Hypothalamus (tissue), 51 donors: ENCODE measurements at regions not wholly inside any gene's neighbourhood (a gene's known extent, or its start where the extent isn't known, plus 50 kb on each side); places are given as distances from the start of the nearest gene placed in this dataset.
A peak's percentile ranks its signal among the peaks of the same experiment; 100 is the strongest.

Experiments used
- DNase-seq, 51 donors: peaks; one replicate each; lab custom pipeline; 2025; lab: John Stamatoyannopoulos, UW

GRCh38 chr17:72510351-72511016 lies 389.7 kb downstream of the SOX9 start:
- DNase-seq = peak in 1 of 51 donors; percentile 35

GRCh38 chr17:72511242-72511641 lies 390.4 kb downstream of the SOX9 start:
- DNase-seq = no peak

DNA sequence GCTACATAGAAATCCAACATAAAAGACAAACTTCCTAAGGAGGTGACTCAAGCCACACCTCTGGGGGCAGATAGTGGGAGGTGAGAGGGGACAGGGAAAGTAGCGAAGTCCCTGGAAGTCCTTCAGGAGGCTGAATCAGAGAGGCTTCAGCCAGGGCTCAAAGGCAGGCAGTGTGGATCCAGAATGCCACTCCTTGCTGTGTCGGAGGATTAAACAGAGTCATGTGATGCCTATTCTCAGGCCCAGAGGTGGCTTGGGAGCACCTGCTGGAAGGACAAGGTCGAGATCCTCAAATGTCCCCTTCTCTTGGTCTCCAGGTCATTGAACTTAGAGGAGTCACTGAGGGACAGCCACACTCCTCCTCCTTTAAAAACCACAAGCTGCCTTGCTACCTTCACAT lies 391.1 kb downstream of the SOX9 start:
- no peak for DNase-seq

DNA sequence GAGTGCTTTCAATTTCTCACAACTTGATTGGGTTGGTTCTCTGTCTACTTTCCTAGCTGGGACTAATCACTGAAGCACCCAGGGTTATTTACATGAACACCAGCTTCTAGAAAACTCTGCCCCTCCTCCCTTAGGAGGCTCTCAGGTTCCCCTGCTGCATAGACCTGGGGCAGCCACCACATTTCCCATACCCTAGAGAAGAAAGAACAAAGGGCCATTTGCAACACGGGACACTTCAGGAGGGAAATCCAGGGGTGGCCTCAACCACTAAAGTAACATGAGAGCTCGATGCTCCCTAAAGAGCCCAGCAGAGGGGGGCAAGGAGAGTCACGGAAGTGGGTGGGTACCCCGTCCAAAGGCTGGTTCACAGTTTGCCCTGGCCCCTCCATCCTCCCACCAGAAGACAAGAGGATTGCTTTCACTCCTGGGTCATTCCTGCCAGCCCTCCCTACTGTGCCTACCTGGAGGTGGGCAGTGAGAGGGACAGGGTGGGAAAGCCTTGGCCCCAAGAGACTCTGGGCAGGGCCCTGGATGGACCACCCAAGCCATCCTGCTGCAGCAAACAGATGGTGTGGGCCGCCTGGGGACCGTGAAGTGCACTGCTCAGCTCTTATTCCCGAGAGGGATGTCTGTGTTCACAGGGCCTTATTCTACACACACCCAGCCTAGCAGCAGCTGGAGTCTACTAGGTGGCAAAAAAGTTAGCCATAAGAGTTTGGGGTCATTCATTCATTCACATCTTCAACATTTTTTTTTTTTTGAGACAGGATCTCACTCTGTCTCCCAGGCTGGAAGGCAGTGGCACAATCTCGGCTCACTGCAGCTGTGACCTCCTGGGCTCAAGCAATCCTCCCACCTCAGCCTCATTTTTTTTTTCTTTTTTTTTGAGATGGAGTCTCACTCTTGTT lies 392.1 kb downstream of the SOX9 start:
- no peak for DNase-seq

GRCh38 chr17:72514321-72514861 lies 393.6 kb downstream of the SOX9 start:
- DNase-seq = no peak

DNA sequence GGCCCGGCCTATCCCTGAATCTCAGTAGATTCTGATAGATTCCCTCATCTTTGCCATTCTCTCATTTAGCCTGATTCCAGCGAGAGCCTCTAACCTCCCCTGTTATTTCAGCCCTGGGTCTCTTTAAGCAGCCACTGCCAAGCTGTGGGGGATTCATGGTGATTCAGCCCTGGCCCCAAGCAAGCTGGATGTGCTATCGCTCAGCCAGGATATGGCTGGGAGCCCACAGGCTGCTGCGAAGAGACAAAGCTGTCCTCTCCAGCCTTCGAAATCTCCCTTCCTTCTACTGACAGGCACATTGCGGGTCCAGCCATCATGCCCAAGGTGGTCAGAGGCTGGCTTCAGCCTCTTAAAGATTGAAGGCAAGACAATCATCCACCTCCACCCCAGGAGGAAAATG lies 394.1 kb downstream of the SOX9 start:
- peak in 20 of 51 donors; percentile 8 to 64 (median 32) for DNase-seq

GRCh38 chr17:72515291-72516065 lies 394.7 kb downstream of the SOX9 start:
- DNase-seq = peak in 10 of 51 donors; percentile 4 to 63 (median 34)

DNA sequence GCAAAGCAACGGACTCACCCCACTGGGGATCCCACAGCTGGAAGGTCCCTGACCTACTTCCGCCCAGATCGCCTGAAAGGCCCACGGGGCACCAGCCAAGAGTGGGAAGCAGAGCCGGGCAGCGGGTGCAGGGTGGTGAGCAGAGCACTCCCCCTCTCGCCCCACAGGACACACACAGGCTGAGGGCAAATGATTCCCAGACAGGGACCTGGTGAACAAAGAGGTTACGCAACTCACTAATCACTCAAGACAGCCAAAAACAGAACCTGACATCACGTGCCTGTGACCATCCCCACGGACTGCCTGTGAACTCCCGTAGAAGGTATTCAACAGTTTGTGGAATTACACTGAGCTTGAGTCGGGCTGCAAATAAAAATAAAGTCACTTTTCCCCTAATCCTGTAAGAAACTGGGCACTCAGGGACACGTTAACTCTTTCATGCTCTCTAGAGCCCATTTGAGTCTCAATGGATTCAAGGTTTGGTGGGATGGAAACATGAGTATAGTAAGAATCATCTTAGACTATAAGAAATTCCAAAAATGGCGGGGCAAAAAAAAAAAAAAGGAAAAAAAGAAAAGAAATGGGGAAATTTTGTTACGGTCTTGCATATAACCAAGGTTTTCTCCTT lies 396.1 kb downstream of the SOX9 start:
- peak in 28 of 51 donors; percentile 11 to 49 (median 28) for DNase-seq

GRCh38 chr17:72517413-72518158 lies 396.8 kb downstream of the SOX9 start:
- DNase-seq = peak in 1 of 51 donors; percentile 23

DNA sequence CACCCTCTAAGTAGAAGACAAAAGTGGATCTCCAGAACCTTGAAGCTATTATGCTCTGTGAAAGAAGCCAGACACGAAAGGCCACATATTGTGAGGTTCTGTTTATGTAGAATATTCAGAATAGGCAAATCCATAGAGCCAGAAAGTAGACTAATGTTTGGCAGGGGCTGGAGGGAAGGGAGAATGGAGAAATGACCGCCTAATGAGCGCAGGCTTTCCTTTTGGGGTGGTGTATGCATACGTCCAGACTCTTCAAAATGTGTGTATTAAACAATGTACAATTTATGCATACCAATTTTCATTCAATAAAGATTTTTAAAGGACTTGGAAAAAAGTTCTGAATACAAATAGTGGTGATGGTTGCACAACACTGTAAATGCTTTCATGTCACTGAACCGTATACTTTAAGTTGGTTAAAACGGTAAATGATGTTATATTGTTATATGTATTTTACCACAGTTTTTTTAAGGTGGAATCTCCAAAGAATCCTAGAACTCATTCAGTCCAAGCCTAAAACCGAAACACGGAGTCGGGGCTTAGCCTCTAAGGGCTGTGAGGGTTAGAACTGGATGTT lies 397.4 kb downstream of the SOX9 start:
- no peak for DNase-seq

GRCh38 chr17:72518753-72519597 lies 398.2 kb downstream of the SOX9 start:
- DNase-seq = peak in 9 of 51 donors; percentile 6 to 46 (median 16)

- no peak for DNase-seq
These were observed 398.7 kb downstream of the SOX9 start for GRCh38 chr17:72519598-72519936.

- no peak for DNase-seq
These were observed 400.0 kb downstream of the SOX9 start for GRCh38 chr17:72520665-72521303.

DNA sequence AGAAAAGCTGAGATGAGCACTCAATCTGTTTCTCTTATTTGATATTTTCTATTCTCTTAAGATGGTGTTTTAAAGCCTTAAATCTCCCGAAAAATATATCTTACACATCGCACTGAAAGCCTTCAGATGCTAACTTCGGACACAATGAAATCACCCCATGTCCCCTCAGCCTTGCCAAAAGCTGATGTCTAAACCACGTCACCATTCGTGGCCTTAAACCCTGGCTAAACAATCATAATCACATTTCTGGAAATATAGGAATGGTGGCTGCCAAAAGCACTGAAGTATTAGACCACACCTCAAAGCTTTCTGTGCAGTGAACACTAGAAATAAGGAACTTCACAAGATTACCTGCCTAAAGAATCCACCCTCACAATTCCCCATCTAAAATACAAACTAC lies 402.7 kb downstream of the SOX9 start:
- no peak for DNase-seq

DNA sequence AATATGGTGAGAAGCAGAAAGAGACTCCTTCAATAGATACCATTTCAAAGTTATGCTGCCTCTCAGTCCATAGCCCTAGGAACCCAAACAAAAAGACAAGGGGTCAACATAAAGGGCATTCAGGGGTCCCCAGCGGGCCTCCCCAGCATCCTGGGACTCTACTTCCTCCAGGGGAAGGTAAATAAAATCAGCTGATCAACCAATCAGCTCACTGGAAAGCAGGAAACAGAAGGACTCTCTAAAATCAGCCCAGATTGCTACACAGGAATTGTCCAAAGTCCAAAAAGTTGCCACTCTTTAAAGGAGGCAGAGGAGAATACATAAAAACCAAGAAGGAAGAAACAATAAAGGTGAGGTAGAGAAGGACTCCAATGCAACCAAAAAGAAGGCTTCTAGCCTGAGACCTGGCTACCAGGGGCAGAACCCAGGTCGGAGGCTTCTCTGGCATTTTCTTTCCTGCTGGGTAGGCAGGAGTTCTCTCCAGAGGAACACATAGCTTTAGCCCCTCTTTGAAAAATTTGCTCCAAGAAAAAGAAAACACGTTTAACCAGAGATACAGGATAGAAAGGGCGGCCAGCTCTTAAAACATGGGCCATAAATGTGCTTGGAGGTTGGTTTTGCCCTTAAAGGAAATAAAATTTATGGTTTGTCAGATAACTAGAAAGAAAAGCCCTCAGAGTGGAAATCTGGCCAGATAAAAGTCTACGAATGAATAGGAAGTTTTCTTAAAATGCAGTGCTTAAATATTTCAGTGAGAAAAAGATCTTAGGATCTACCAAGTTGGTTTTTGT lies 404.6 kb downstream of the SOX9 start:
- no peak for DNase-seq

DNA sequence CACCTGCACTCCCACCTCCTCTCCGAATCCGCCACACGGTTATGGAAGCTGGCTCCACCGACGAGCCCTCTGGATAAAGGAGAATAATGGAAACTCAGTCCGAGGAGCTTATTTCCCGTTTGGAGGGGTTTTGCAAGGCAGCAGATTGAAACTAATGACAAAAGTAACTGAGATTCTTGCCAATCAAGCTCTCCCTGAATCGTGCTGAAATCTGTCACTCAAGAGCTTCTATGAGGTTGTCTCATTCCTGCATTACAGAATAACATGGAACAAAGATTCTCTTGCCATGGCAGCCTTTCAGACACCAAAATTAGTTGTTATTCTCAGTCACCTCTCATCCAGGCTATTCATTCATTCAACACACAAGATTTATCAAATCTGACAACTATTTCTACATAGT lies 405.9 kb downstream of the SOX9 start:
- DNase-seq = no peak

DNA sequence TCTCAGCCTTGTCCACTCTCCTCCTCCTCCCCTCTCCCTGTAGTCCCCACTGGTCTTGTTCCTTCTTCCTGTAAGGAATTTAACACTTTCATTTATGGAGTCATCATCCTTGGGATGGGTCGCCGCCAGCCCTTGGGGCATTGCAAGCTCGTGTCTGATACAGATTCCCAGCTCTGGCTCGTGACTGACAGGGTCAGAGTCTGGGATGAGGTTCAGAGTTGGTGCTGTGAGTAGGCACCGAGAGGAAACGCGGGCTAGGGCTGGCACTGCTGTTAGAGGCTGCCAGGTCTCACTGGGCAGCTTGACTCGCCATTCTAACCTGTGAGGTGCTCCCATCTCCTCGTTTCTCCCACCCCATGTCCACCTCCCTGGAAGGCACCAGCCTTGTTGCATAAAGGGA lies 407.0 kb downstream of the SOX9 start:
- no peak for DNase-seq
